ENCODE measurements at regions not wholly inside any gene's neighbourhood (a gene's known extent, or its start where the extent isn't known, plus 50 kb on each side); places are given as distances from the start of the nearest gene placed in this dataset.
A peak's percentile ranks its signal among the peaks of the same experiment; 100 is the strongest.

- DNase-seq: no peak
Observed at GRCh38 chr18:55089610-55090009, 130.3 kb upstream of the CCDC68 start.

GRCh38 chr18:55088561-55088960 lies 129.3 kb upstream of the CCDC68 start:
- no peak for DNase-seq

GRCh38 chr18:55088000-55088401 lies 128.7 kb upstream of the CCDC68 start:
- peak; percentile 63 for DNase-seq

GRCh38 chr18:55086906-55087305 lies 127.6 kb upstream of the CCDC68 start:
- no peak for DNase-seq

GRCh38 chr18:55085557-55086285 lies 126.5 kb upstream of the CCDC68 start:
- DNase-seq: no peak

GRCh38 chr18:55084550-55084949 lies 125.3 kb upstream of the CCDC68 start:
- DNase-seq: no peak

- no peak for DNase-seq
Observed at GRCh38 chr18:55083461-55083860, 124.2 kb upstream of the CCDC68 start.

- peak; percentile 58 for DNase-seq
Observed at GRCh38 chr18:55079481-55080355, 120.5 kb upstream of the CCDC68 start.

- DNase-seq: no peak
Observed at GRCh38 chr18:55079067-55079466, 119.8 kb upstream of the CCDC68 start.

- DNase-seq: no peak
Observed at GRCh38 chr18:55078303-55078932, 119.2 kb upstream of the CCDC68 start.

- peak; percentile 53 for DNase-seq
Observed at GRCh38 chr18:55076643-55077218, 117.5 kb upstream of the CCDC68 start.

- no peak for DNase-seq
Observed at GRCh38 chr18:55073834-55074233, 114.6 kb upstream of the CCDC68 start.

- DNase-seq: no peak
Observed at GRCh38 chr18:55073116-55073515, 113.9 kb upstream of the CCDC68 start.

GRCh38 chr18:55072698-55073097 lies 113.4 kb upstream of the CCDC68 start:
- DNase-seq: no peak

- DNase-seq: no peak
Observed at GRCh38 chr18:55072181-55072580, 112.9 kb upstream of the CCDC68 start.

GRCh38 chr18:55069497-55069896 lies 110.2 kb upstream of the CCDC68 start:
- no peak for DNase-seq

- DNase-seq: no peak
Observed at GRCh38 chr18:55064760-55065159, 105.5 kb upstream of the CCDC68 start.

- no peak for DNase-seq
Observed at GRCh38 chr18:55064073-55064472, 104.8 kb upstream of the CCDC68 start.

GRCh38 chr18:55054021-55054990 lies 95.0 kb upstream of the CCDC68 start:
- DNase-seq: no peak

GRCh38 chr18:55048892-55049291 lies 89.6 kb upstream of the CCDC68 start:
- DNase-seq: no peak

GRCh38 chr18:55047546-55047945 lies 88.3 kb upstream of the CCDC68 start:
- peak; percentile 56 for DNase-seq

- DNase-seq: no peak
Observed at GRCh38 chr18:55041366-55041765, 82.1 kb upstream of the CCDC68 start.
